NCI-H1417 treated with DMSO at 0.1 percent for 48 hours (cell line): ENCODE measurements at regions not wholly inside any gene's neighbourhood (a gene's known extent, or its start where the extent isn't known, plus 50 kb on each side); places are given as distances from the start of the nearest gene placed in this dataset.

Experiments used
- DNase-seq: peaks from one replicate; lab custom pipeline; 2025; lab: John Stamatoyannopoulos, UW

DNA sequence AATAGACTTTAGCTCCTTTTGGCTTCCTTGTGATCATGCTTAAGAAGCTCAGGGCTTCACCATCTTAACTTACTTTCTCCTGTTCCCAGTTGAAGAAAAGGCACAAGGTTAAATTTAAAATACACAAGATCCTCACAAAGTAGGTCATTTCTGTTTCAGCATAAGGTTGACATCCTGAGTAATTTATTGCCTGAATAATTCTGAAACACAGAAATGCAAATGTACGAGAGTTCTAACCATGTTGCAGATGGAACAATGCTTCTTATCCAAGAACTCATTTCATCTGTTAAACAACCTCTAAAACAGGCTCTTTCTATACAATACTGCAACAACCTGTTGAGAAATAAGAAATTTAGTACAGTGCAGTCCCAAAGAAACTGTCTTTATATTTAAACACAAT is 395.2 kb downstream of the BCL11A start:
- no peak for DNase-seq

DNA sequence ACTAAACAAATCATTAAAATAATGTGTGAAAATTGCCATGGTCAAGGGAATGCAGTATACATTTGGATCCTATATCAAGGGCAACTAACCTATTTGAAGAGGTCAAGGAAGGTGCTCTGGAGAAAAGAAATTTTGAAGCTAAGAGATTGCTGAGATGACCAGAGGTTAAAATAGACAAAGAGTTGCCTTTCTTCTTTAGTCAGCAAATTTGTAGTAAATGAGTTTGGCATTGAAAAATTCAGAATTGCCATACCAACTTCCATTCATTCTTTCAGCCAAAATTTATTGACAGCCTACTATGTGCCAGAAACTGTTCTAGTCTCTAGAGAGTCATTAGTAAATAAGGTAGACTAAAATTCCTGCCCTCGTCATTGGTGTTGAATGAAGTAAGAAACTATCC is 396.2 kb downstream of the BCL11A start:
- no peak for DNase-seq

DNA sequence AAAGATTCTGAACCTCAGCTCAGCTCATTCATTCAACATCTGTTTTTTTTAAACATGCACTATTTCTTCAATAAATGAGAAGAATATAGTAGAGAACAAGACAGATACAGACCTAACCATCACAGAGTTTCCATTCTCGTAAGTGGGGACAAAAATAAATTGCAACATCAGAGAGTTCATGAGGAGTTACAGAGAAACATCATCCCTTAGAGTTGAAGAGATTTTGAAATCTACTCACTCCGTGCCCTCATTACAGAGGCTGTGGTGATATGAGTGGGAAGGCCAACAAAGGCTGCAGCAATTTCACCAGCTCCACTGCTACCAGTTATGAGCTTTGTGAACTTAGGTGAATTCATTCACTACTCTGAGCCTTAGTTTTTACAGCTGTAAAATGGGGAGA is 399.3 kb downstream of the BCL11A start:
- DNase-seq, result no peak

DNA sequence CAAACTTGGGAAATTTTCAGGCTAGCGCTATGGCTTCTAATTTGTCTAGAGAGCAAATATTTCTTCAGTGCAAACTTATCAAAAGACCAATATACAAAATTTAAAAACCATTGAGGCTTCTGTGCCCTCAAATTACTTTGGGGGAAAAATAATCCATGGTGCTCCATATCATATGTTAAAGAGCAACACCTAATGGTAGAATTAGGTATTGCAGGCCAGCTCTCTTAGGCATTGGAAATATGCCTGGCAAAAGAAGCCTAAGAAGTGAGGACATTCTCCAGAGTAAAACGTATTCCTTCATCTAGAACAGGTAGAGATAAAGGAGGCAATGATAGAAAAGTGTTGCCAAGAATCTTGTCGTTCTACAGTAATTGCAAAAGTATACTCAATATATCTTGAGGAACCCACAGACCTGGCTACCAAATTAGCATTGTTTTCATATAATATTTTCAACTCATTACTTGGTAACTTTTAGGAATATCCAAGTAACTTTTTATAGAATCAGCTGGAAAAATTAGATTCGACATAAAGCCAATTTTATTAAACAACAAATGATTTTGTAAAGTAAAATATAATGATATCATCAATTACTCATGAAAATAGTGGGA is 401.1 kb downstream of the BCL11A start:
- no peak for DNase-seq

DNA sequence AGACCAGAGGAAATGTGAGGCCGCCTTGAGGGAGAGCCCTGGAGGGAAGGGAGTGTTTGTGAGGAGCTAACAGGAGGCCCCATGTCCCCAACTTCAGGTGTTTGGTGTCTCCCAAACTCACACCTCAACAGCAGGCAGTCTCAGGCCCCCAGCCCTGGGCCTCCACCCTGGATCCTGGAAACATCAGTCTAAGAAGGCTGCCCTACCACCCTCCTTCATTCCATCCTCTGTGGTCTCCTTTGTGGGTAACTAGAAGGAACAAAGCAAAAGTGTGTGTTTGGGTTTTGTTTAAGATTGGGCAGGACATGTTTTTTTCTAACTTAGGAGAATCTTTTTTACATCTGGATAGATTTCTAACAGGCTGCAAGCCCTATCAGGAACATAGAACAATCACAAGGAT is 404.3 kb downstream of the BCL11A start:
- DNase-seq, result no peak

DNA sequence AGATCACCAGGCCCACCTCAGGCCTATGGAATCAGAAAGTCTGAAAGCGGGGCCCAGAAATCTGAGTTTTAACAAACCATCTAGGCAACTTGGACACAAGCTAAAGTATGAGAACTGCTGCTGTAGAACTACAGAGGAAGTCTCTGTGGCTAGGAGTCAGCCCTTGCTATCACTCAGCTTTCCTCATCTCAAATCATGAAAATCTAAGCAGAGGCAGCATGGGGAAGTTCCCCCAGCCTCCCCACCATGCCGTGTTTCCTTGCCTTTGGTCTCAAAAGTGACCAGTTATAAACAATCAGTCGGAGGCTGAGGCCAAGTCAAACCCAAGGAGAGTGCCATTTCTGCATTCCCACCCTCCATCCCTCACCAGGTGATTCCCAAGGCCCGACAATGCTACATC is 404.7 kb downstream of the BCL11A start:
- no peak for DNase-seq

DNA sequence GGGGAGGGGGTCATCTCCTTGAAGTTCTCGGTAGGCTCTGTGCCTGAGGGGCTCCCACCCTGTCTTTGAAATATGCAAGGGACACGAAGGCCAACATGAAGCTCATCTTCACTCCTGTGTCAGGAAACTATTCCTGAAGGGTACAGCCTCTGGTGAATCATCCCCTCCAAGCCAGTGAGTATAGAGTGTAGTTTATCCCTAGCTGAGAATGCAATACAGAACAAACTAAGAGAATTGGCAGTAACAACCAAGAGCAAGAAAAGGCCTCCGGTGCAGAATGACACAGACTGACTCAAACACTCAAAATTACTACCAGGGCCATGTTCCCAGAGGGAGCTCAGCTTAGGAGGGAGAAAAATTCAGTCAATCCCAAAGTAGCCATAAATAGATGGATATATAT is 413.3 kb downstream of the BCL11A start:
- DNase-seq, result no peak

DNA sequence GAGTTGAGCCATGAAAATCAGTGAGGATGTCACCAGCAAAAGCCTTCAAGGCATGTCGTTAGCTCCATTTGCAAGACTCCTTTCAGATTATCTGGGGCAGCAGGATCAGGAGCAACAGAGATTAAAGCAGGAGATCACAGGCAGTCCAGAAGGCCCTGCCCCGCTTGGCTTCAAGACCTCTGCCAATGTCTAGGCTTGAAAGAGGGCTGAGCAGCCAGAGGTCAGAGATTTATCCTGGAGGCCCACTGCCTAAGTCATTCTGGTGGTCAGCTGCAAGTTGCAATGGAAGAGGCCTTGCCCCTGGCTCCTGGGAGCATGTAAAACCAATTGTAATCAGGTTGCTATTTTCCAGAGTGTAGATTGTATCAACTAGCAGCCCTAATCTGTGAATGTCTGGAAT is 416.5 kb downstream of the BCL11A start:
- DNase-seq, result no peak

DNA sequence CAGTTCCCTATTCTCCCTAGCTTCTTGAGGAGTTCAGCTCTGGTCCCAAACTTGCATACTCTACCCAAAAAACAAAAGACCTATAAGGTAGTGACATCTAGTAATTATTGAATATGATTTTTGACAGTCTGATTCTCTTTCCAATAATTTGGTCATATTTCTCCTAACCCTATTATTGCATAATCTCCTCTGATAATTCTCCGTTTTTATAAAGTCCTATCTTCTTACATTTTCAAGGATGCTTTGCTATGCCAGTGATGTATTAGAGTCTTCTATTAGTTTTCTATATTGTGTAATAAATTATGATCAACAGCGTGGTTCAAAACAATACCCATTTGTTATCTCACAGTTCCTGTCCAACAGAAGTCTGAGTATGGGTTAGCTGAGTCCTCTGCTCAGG is 426.3 kb downstream of the BCL11A start:
- DNase-seq, result no peak

DNA sequence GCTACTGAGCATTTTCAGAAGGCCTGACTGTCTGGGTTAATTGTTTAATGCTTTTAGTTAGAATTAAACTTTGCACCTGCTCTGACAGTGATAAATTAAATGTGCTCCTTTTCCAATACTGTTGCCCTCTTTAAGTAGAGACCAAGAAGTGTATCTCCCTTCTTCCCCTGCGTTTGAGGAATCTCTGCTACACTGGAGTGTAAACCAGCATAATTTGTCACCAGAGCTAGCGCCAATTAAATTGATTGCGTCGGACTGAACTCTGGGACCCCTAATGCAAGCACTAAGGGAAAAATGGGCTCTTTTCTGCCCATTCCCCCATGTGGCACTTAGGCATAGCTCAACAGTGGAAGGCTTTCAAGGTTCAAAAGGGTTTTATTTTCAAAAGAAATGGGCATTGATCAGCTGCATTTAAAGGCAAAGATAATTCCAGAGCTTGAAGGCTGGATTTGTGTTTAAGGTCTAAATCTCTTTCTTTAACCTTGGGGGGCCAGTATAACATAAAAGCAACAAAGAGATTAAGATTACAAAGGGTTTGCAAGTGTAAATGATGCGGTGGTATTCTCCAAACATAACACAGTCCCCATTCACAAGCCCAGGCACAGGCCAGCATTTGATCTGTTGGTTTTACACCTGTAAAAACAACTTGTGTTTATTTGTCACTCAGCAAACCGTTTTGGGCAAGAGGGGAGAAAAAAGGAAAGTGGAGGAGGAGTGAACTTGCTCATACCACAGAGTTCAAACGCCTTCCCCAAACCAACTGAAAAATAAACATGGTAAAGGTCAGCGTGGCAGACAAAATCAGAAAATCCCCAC is 427.6 kb downstream of the BCL11A start:
- DNase-seq, result no peak

DNA sequence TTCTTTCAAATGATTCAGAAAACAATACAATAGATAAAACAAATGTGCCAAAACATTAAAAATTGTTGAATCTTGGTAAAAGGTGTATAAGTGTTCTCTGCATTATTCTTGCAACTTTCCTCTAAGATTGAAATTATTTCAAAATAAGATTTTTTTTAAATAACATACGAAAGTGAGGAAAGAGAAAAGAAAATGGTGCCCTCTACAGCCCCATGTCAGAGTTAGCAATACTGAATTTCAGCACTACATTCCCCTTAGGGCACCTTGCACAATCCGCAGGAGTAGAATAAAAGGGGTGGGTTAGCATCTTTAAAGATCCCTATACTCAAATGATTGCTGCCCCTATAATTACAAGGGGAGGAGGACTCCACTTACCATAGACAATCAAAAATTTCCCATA is 433.7 kb downstream of the BCL11A start:
- no peak for DNase-seq

DNA sequence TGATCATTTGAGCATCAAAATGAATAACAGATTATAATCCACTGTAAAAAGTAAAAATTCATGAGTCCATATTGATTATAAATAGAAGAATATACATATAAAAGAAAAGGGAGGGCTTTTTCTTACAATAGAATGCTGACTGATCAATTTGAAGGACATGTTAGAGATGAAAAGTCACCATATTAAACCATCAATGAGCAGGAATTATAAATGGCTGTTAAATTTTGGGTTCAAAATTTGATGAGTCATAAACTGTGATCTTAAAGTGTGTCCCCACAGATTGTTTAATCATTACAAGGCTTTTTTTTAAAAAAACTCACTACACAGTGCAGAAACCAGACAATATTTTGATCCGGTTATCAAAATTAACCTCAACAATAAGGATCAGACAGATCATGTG is 434.5 kb downstream of the BCL11A start:
- DNase-seq, result no peak

DNA sequence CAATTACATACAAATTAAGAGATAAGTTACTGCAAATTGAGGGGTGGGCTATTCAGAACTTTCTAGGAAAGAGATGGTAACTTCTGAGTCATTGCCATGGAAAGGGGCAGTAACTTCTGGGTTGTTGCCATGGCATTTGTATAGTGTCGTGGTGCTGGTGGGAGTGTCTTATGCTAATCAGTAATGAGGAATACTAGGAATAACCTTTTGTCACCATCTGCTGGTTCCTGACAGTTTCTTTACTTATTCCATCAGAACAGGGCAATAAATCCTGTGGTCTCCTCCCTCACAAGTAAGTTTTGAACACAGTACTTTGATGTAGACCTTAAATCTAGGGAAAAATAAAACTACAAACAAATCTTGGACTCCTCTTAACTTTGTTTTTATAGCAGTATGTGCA is 435.4 kb downstream of the BCL11A start:
- DNase-seq, result no peak

DNA sequence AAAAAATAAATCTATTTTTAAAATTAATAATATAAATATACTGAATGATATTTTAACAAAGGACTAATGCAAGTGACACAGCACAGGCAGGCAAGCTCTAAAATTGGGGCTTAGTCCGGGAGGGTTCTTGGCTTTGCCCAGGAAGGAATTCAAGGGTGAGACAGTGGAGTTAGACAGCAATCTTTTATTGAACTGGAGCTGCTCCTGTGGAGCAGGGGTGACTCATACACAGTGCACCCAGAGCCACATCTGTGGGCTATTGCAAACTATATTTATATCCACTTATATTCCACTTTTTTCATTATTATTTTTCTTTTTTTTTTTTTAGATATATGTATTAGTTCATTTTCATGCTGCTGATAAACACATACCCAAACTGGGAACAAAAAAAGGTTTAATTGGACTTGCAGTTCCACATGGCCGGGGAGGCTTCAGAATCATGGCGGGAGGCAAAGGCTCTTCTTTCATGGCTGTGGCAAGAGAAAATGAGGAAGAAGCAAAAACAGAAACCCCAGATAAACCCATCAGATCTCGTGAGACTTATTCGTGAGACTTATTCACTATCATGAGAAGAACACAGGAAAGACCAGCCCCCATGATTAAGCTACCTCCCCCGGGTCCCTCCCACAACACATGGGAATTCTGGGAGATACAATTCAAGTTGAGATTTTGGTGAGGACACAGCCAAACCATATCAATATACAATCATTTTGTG is 437.1 kb downstream of the BCL11A start:
- no peak for DNase-seq

DNA sequence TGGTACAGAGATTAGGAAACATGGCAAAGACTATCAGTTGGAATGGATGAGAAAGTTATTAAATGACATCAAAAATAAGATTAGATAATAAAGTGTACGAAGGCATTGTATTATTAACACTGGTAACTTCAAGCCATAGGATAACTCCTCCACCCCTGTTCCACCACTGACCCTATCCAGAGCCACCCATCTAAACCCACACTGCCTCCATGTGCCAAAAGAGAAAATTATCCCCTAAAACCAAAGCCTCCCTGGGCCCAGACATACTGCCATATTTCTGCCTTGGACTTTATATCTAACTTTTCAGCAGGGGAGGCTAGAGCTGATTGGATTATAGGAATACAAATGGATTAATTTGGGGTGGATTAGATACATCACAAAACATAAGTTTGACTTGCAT is 443.7 kb downstream of the BCL11A start:
- no peak for DNase-seq

DNA sequence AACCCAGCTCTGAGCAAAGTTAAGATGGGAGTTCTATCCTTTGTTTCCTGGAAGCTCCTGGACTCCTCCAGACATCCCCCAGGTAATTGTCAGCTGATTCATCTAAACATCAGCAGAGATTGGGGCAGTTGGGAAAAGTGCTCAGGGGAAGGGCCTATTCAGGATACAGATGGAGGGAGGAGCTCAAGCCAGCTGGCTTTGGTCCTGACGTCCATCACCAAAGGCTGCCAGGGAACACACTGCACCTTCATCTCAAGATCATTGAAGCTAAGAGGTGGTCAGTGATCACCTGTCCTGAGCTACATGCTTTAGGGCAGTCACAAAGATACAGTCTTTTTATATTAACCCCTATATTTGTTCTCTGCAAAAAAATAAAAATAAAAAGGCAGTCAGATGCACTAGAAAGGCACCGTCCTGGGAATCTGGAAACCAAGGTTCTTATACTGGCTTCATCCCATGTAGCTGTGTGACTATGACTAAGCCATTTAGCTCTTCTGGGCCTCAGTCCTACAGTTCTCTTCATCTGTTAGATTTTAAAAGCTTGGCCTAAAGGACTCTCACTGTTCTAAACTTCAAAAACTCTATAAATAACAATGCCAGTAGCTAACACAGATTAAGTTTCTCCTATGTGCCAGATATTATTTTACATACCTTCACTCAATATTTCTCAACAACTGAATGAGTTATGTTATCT is 446.5 kb downstream of the BCL11A start:
- no peak for DNase-seq

DNA sequence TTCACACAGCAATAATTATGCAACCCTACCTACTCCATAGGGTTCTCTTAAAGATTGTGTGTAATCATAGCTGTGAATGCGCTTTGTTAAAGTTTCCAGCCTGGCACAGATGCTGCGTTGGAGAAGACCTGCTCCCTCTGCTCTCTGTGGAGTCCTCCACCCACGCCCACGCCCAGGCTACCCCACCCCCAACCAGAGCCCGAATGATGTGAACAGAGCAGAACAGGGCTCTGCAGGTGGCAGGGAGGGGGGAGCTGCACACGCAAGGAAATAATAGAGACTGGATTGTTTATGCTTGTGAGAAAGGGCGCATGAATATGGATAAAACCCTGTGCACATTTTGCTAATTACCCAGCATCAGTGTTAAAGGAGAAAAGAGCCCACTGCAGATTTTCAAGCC is 447.5 kb downstream of the BCL11A start:
- DNase-seq, result no peak

DNA sequence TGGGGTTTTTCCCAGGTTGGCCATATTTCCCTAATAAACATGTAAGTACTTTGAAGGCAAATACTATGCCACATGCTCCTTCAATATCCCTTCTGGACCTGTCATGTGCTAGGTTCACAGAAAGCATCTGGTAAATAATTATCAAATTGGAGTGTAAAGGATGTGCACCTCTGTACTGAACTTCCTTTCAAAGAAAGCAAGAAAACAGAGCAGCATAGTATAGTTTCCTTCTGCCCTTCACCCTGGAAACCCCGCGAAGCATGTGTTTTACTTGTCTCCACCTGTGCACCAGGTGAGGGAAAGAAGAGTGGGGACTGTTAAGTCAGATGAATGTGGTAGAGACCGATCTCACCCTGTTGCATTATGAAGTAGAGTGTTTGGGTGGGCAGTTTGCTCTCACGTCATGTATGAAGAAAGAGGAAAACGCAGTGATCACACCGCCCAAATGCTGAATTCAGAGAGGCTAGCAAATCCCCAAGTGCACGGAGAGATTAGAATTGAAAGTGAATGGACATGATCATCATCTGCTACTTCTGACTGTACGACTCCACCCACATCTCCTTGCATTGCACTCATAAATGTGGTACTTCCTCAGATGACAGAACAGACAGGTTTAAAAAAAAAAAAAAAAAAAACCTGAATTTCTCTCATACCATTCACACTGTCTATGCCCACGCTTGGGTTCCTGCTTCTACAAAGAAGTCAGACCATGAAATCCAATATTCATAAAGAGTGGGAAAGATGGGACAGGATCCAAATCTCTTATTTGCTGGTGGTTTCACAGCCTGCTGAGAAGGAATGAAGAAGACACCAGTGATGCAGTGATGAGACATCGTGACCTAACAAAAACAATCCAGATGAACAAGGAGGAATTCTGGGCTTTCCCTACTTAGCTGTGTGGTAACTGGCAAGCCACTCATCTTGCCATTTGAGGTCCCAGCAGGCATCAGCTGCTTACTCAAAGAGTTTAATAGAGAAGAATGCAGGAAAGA is 448.6 kb downstream of the BCL11A start:
- no peak for DNase-seq

DNA sequence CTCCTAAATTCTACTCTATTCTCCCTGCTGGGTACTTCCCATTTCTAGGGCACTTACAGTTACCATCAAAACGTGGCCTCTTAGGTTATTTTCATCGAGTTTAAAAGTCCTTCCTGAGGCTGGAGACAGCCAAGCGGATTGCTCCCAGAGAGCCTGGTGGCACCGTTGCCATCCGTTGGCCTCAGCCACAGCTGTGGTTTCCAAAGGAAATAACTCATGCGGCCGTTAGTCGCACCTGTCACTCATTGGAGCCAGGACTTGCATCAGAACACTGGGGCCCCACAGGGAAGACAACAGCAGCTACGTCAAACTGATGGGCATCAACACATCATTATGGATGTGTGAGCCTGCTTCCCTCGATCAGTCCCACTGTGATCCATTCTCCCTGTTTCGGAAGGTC is 453.4 kb downstream of the BCL11A start:
- DNase-seq, result no peak

DNA sequence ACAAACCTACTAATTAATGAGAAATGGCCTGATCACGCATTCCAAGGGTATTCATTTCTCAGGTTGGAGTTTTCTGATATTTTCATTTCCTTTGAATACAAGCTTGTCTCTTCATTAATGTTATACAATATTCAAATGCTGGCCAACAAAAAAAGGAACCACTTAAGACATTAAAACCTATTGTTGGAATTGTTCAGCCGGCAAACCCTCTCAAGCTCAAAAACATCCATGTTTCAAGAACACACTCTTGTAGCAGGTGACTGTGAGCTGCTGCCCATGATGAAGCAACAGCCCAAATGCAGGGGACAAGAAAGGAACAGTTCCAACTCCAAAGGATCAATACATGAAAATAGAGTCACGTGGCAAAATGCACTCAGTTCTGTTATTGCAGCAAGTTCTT is 454.5 kb downstream of the BCL11A start:
- DNase-seq, result no peak

DNA sequence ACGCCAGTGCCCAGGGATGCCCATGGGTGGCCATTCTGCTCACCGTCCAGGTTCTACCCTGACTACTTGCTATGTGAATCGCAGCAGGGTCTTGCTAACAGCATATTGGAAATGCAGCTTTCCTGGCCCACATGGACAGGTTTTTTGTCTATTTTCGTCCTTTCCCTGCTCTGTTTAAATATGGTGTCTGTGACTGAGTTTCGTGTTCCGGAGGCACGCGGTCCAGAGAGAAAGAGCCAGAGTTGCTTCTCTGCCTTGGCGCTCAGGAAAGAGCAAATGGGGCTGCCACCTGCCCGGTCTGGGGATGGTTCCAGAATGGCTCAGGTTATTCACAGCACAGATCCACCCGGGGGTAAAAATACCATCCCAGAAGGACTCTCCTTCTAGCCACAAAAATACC is 456.2 kb downstream of the BCL11A start:
- DNase-seq, result no peak

DNA sequence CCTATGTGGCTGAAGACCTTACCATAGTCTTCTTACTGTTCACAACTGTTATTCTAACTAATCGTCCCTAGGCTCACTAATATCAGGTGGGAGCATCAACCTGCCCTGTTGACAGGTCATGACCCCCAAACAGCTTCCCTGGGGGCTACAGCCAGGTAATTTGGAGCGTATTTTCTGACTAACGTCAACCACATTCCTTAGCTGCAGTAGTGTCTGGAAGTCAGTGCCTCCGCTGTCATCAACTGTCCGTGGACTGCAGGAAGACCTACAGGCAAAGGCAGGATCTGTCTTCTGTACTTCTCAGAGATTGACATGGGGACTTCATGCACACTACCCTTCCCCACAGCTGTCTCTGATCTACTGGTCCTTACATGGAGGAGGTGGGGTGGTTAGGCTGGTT is 456.9 kb downstream of the BCL11A start:
- no peak for DNase-seq
